GM23248 (cell line): ENCODE measurements at regions not wholly inside any gene's neighbourhood (a gene's known extent, or its start where the extent isn't known, plus 50 kb on each side); places are given as distances from the start of the nearest gene placed in this dataset.

ENCODE experiments used
- EZH2 ChIP-seq: fragments of 200-600 bp; sonication (generic); IDR thresholded peaks from 2 replicates; pipeline ENCODE4 v1.6.1; 2018; ENCODE audit warnings: antibody characterized with exemption, mild to moderate bottlenecking; ENCODE audit not compliant: insufficient read depth, poor library complexity, severe bottlenecking
- EZH2phosphoT487 ChIP-seq: fragments of 200-600 bp; sonication (generic); IDR thresholded peaks from 2 replicates; pipeline ENCODE4 v1.6.1; 2018; ENCODE audit warnings: antibody characterized with exemption, moderate library complexity, mild to moderate bottlenecking, low read depth; ENCODE audit not compliant: insufficient read depth

DNA sequence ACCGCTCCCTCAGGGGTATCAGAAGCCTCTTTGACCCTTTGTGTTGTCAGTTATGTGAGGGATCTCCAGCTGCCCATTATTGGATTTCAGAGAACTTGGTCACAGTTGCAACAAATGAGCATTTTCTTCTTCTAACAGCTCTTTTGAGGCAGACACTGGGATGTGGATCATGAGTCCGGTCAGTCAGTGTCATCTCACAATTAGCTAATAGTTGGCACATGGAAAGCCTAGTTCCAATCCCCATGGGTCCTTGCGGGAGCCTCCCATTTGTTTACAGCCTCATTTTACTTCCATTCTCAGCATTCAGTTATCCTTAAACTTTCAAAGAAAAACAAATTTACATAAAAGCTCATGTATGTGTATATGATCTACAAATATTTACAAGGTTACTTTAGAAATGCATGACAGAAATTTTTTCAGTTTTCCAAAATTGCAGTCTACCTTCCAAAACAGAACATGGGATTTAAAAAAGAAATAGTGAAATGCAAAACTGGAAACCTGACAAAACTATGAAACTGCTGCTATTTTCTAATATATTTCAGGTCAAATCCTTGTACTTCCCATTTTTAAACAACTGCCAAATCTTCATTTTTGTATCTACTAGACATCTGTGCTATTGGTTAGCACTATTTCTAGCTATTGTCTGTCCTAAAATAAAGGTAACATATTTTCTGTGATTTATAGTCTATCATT lies 547.1 kb upstream of the ZEB2 start:
- TF ChIP-seq EZH2 (no peak), EZH2phosphoT487 (no peak)
